K562 (cell line): ENCODE measurements at regions not wholly inside any gene's neighbourhood (a gene's known extent, or its start where the extent isn't known, plus 50 kb on each side); places are given as distances from the start of the nearest gene placed in this dataset.
A peak's percentile ranks its signal among the peaks of the same experiment; 100 is the strongest.

Experiments used
- ATAC-seq: fragments of 200-7000 bp; cut with Tn5 transposase; 3 replicates; pipeline ENCODE4 v1.9.1; 2020; ENCODE audit warnings: moderate library complexity
- BruUV-seq: library from RNA; stranded (reverse); fragments of 400-500 nt; replicated peaks from 2 replicates; lab custom pipeline; 2021; lab: Mats Ljungman, UMichigan
- CTCF ChIA-PET: fragments of 300-600 bp; formaldehyde crosslinking; extraction: SDS; loops from one replicate; lab custom pipeline; 2021; ENCODE audit warnings: low intra/inter-chr PET ratio; lab: Yijun Ruan, JAX
- POLR2A ChIA-PET: fragments of 300-600, 350-650 bp; sonication (Branson Sonifier 250); formaldehyde crosslinking; extraction: SDS; loops from one replicate; lab custom pipeline; 2021; ENCODE audit warnings: antibody characterized with exemption, inconsistent platforms; lab: Yijun Ruan, JAX
- DNase-seq, 4 experiments: peaks; one replicate each; pipeline versions ENCODE4 v3.0.0 to v3.0.0-alpha.2; 2011 to 2018; ENCODE audit warnings: low spot score in 3 of 4, mixed read lengths in 3 of 4; ENCODE audit errors: extremely low read depth in 1 of 4
- FAIRE-seq: peaks from 2 replicates; lab custom pipeline; 2011; peaks lifted over from hg19 to GRCh38; lab: Jason Lieb, UNC
- H2AFZ ChIP-seq: 2 replicates; pipeline ENCODE4 v1.6.0; 2011; ENCODE audit warnings: low read depth, low read length, control low read depth, inconsistent platforms
- H3K27ac ChIP-seq: fragments of 200-600 bp; 3 replicates; pipeline ENCODE4 v1.8.0; 2011; ENCODE audit warnings: low read depth, mild to moderate bottlenecking, control low read depth, inconsistent platforms, low read length, moderate library complexity, mixed read lengths; ENCODE audit errors: extremely low read depth
- H3K27me3 ChIP-seq, 2 experiments: fragments of 300-600 bp in 1 of 2; 2 replicates in 1 of 2; 3 replicates in 1 of 2; pipeline versions ENCODE4 v1.6.0 to v1.8.0; 2011; ENCODE audit warnings: inconsistent platforms in 2 of 2, low read length in 2 of 2, mild to moderate bottlenecking in 1 of 2, mixed read lengths in 1 of 2, moderate library complexity in 1 of 2; ENCODE audit not compliant: control insufficient read depth in 2 of 2, insufficient read depth in 2 of 2
- H3K36me3 ChIP-seq: fragments of 300-600 bp; 3 replicates; pipeline ENCODE4 v1.8.0; 2011; ENCODE audit warnings: mild to moderate bottlenecking, low read length, inconsistent platforms; ENCODE audit not compliant: control insufficient read depth, insufficient read depth
- H3K4me1 ChIP-seq, 2 experiments: fragments of 200-600 bp in 1 of 2; replicated peaks in 1 of 2; 2 replicates in 1 of 2; 3 replicates in 1 of 2; pipeline versions ENCODE4 v1.5.1 to v1.8.0; 2011; ENCODE audit warnings: inconsistent platforms in 2 of 2, low read length in 2 of 2, mild to moderate bottlenecking in 1 of 2, mixed read lengths in 1 of 2, moderate library complexity in 1 of 2; ENCODE audit not compliant: control insufficient read depth in 2 of 2, insufficient read depth in 2 of 2
- H3K4me2 ChIP-seq: 2 replicates; pipeline ENCODE4 v1.6.1; 2011; ENCODE audit warnings: low read length, control low read depth, inconsistent platforms, mixed read lengths; ENCODE audit not compliant: insufficient read depth
- H3K4me3 ChIP-seq: fragments of 200-600 bp; sonication (generic), shearing (Covaris generic); 2 replicates; pipeline ENCODE4 v1.5.1; 2016; ENCODE audit warnings: control low read depth, inconsistent platforms
- H3K79me2 ChIP-seq: fragments of 200-600 bp; 3 replicates; pipeline ENCODE4 v1.8.0; 2011; ENCODE audit warnings: low read length, inconsistent platforms; ENCODE audit not compliant: control insufficient read depth, insufficient read depth
- H3K9ac ChIP-seq, 2 experiments: 2 replicates each; pipeline versions ENCODE4 v1.6.0 to v1.6.1; 2011; ENCODE audit warnings: low read depth in 2 of 2, low read length in 2 of 2, control low read depth in 1 of 2, inconsistent platforms in 1 of 2, mild to moderate bottlenecking in 1 of 2, mixed read lengths in 1 of 2; ENCODE audit not compliant: insufficient read depth in 1 of 2
- H3K9me1 ChIP-seq: one replicate; pipeline ENCODE4 v1.6.0; 2011; ENCODE audit warnings: inconsistent platforms, mild to moderate bottlenecking, low read length, moderate library complexity; ENCODE audit not compliant: control insufficient read depth, insufficient read depth
- H3K9me3 ChIP-seq: replicated peaks from 2 replicates; pipeline ENCODE4 v1.5.1; 2011; ENCODE audit warnings: low read depth, low read length, inconsistent platforms; ENCODE audit not compliant: control insufficient read depth, insufficient read depth
- H4K20me1 ChIP-seq: replicated peaks from 2 replicates; pipeline ENCODE4 v1.6.1; 2011; ENCODE audit warnings: low read length, inconsistent platforms, mixed read lengths; ENCODE audit not compliant: control insufficient read depth, insufficient read depth
- C11orf30 ChIP-seq: fragments of 450-650 bp; IDR thresholded peaks from 2 replicates; pipeline ENCODE4 v1.6.1; 2016; ENCODE audit warnings: low read depth, mild to moderate bottlenecking
- CBX8 ChIP-seq: fragments of 200-600 bp; sonication (generic); IDR thresholded peaks from 2 replicates; pipeline ENCODE4 v1.6.1; 2012; ENCODE audit warnings: borderline replicate concordance, mixed run types, low read depth, mild to moderate bottlenecking, moderate library complexity, mixed read lengths, low read length, control low read depth, inconsistent platforms; ENCODE audit not compliant: poor library complexity, severe bottlenecking; ENCODE audit errors: extremely low read depth
- DEAF1 ChIP-seq: fragments of 450-650 bp; formaldehyde crosslinking; IDR thresholded peaks from 2 replicates; pipeline ENCODE4 v1.4.0; 2020; ENCODE audit warnings: mild to moderate bottlenecking, moderate library complexity
- FOXA3 ChIP-seq, 2 experiments: fragments of 450-650 bp in 1 of 2; sonication (generic) in 1 of 2; formaldehyde crosslinking; IDR thresholded peaks in 1 of 2; conservative IDR thresholded peaks in 1 of 2; 2 replicates each; pipeline versions ENCODE4 v1.4.0 to v1.8.0; 2020 to 2022; ENCODE audit warnings: mild to moderate bottlenecking in 2 of 2, missing genetic modification reagents in 1 of 2
- FOXJ2 ChIP-seq: fragments of 200-800 bp; sonication (Bioruptor generic); IDR thresholded peaks from 2 replicates; pipeline ENCODE4 v1.6.1; 2016; ENCODE audit warnings: missing genetic modification characterization, missing compliant biosample characterization
- GTF2F1 ChIP-seq: IDR thresholded peaks from 2 replicates; pipeline ENCODE4 v1.6.1; 2011; ENCODE audit warnings: low read depth, low read length, improper control_type of control experiment
- KLF1 ChIP-seq: fragments of 450-650 bp; IDR thresholded peaks from 2 replicates; pipeline ENCODE4 v1.6.1; 2016; ENCODE audit warnings: missing genetic modification characterization, missing compliant biosample characterization
- MAFF ChIP-seq: IDR thresholded peaks from 2 replicates; pipeline ENCODE4 v1.6.1; 2012; ENCODE audit warnings: low read length, improper control_type of control experiment
- MAFG ChIP-seq: fragments of 450-650 bp; conservative IDR thresholded peaks from 2 replicates; pipeline ENCODE4 v1.6.1; 2016; ENCODE audit warnings: missing genetic modification characterization, missing compliant biosample characterization
- MAFK ChIP-seq: IDR thresholded peaks from 2 replicates; pipeline ENCODE4 v1.6.1; 2011; ENCODE audit warnings: low read length, improper control_type of control experiment
- MLX ChIP-seq, 2 experiments: fragments of 450-650 bp in 1 of 2; sonication (generic) in 1 of 2; formaldehyde crosslinking; conservative IDR thresholded peaks; 2 replicates each; pipeline versions ENCODE4 v1.4.0 to v1.8.1; 2020 to 2022; ENCODE audit warnings: mild to moderate bottlenecking in 1 of 2, missing genetic modification reagents in 1 of 2
- POLR2B ChIP-seq: fragments of 450-650 bp; IDR thresholded peaks from 2 replicates; pipeline ENCODE4 v1.6.1; 2018; ENCODE audit warnings: low read depth; ENCODE audit not compliant: partially characterized antibody
- POLR2H ChIP-seq: IDR thresholded peaks from 2 replicates; pipeline ENCODE4 v1.6.1; 2016; ENCODE audit warnings: missing genetic modification characterization, low read depth, mild to moderate bottlenecking, control low read depth, missing compliant biosample characterization, moderate library complexity
- SAFB2 ChIP-seq: fragments of 200-400 bp; formaldehyde crosslinking; IDR thresholded peaks from 2 replicates; pipeline ENCODE4 v1.6.1; 2018; ENCODE audit warnings: borderline replicate concordance, low read length, low read depth, moderate library complexity; ENCODE audit not compliant: severe bottlenecking
- SMAD3 ChIP-seq: fragments of 450-650 bp; formaldehyde crosslinking; conservative IDR thresholded peaks from 2 replicates; pipeline ENCODE4 v1.4.0; 2020; ENCODE audit warnings: mild to moderate bottlenecking
- ZBTB17 ChIP-seq: fragments of 450-650 bp; formaldehyde crosslinking; IDR thresholded peaks from 2 replicates; pipeline ENCODE4 v1.4.0; 2020; ENCODE audit warnings: mild to moderate bottlenecking
- ZNF143 ChIP-seq: sonication (generic); formaldehyde crosslinking; IDR thresholded peaks from 2 replicates; pipeline ENCODE4 v1.9.0; 2022; ENCODE audit warnings: mild to moderate bottlenecking, missing genetic modification reagents
- ZNF24 ChIP-seq: fragments of 450-650 bp; IDR thresholded peaks from 2 replicates; pipeline ENCODE4 v1.6.1; 2016
- ZNF316 ChIP-seq: fragments of 450-650 bp; IDR thresholded peaks from 2 replicates; pipeline ENCODE4 v1.6.1; 2016
- ZNF408 ChIP-seq: fragments of 250-450 bp; sonication (Bioruptor Pico); IDR thresholded peaks from 2 replicates; pipeline ENCODE4 v1.4.0; 2020; ENCODE audit warnings: low read depth, mild to moderate bottlenecking, moderate library complexity
- ZNF79 ChIP-seq: fragments of 250-450 bp; sonication (Bioruptor Pico); IDR thresholded peaks from 2 replicates; pipeline ENCODE4 v1.4.0; 2020; ENCODE audit warnings: low read depth, mild to moderate bottlenecking, moderate library complexity
- whole genome bisulfite sequencing: fragments of 100-300 bp; shearing (Covaris generic); methylation state at CpG from one replicate; pipeline ENCODE4 v1.1.6; 2016; ENCODE audit warnings: low coverage, mixed read lengths; ENCODE audit not compliant: insufficient coverage; ENCODE audit errors: missing lambda C conversion rate; 5-methylcytosine and 5-hydroxymethylcytosine counted together
- in situ Hi-C: fragments of 300-500 bp; cut with MboI; formaldehyde crosslinking; loops from 4 replicates; pipeline ENCODE4 v1.15.0; 2018; ENCODE audit warnings: inconsistent platforms, mixed read lengths
- intact Hi-C: fragments of 100-400 bp; cut with micrococcal nuclease; formaldehyde crosslinking; loops from 2 replicates; pipeline ENCODE4 v1.14.2; 2022

- Histone ChIP-seq H3K4me3 (no peak overlapping the region), H3K4me2 (no peak overlapping the region), H2AFZ (no peak overlapping the region), H3K36me3 (no peaks in the 10 kb centered on the region), H4K20me1 (no peaks in the 10 kb centered on the region), H3K9me1 (no peaks in the 10 kb centered on the region), H3K4me1 (no peaks in the 10 kb centered on the region), H3K79me2 (no peaks in the 10 kb centered on the region), H3K9ac (no peak overlapping the region), H3K27ac (no peak overlapping the region), H3K9me3 (no peaks in the 10 kb centered on the region), H3K27me3 (no peaks in the 10 kb centered on the region)
- ChIA-PET CTCF (no interaction called here), POLR2A (no interaction called here)
- ATAC-seq (no peak), DNase-seq (no peak), FAIRE-seq (no peak)
- TF ChIP-seq MAFG (tag) (peak; percentile 43; the same call in 1 of the 2 replicates), CBX8 (no peak), ZBTB17 (CRISPR knock-in tag) (no peak), ZNF316 (peak; percentile 32; the same call in 1 of the 2 replicates), SMAD3 (CRISPR knock-in tag) (no peak), SAFB2 (no peak), ZNF79 (CRISPR knock-in tag) (no peak), KLF1 (no peak), MAFF (peak; percentile 71), FOXA3 (CRISPR knock-in tag; conservative IDR thresholded peaks at IDR 0.05 in 1 of 2, IDR thresholded peaks at IDR 0.05 in 1 of 2) (no peak), ZNF143 (CRISPR knock-in tag) (no peak), MLX (CRISPR knock-in tag; conservative IDR thresholded peaks at IDR 0.05) (no peak), GTF2F1 (no peak), MAFK (peak; percentile 73), ZNF408 (CRISPR knock-in tag) (no peak), FOXJ2 (tag) (no peak), ZNF24 (no peak), DEAF1 (CRISPR knock-in tag) (no peak), POLR2B (no peak), POLR2H (tag) (no peak), C11orf30 (0 out of 2 replicates have a peak, but pooled peaks have one; percentile 18)
- in situ Hi-C loops (no loop called here), intact Hi-C loops (no loop called here)
- BruUV-seq, result no TSS peak
- 4% methylated on average over 4 of the region's 4 CpGs for WGBS
Observed at GRCh38 chrX:6407542-6407941, 127.4 kb downstream of the VCX3A start.
